ENCODE measurements at regions not wholly inside any gene's neighbourhood (a gene's known extent, or its start where the extent isn't known, plus 50 kb on each side); places are given as distances from the start of the nearest gene placed in this dataset.

DNA sequence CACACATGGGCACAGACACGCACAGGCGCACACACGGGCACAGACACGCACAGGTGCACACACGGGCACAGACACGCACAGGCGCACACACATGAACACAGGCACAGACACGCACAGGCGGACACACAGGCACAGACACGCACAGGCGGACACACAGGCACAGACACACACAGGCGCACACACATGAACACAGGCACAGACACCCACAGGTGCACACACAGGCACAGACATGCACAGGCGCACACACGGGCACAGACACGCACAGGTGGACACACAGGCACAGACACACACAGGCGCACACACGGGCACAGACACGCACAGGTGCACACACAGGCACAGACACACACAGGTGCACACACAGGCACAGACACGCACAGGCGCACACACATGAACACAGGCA is 312.8 kb upstream of the IRX1 start:
- Histone ChIP-seq H2AFZ (ENCODE audit: low read depth, low read length) (no peak overlapping the region), H3K4me1 (ENCODE audit: insufficient read depth, low read length) (peaks cover 7% of the 10 kb centered on the region), H3K4me2 (ENCODE audit: insufficient read depth, low read length) (no peak overlapping the region), H3K9me3 (ENCODE audit: insufficient read depth, low read length, severe bottlenecking) (no peaks in the 10 kb centered on the region), H3K27me3 (ENCODE audit: insufficient read depth, low read length, poor library complexity) (no peaks in the 10 kb centered on the region), H3K9ac (ENCODE audit: low read depth, low read length) (no peak overlapping the region), H3K4me3 (ENCODE audit: low read depth in 1 of 2, low read length in 2 of 2) (no peak overlapping the region), H3K36me3 (ENCODE audit: insufficient read depth, low read length) (no peaks in the 10 kb centered on the region), H4K20me1 (ENCODE audit: insufficient read depth, low read length) (no peaks in the 10 kb centered on the region), H3K79me2 (ENCODE audit: insufficient read depth, low read length) (no peaks in the 10 kb centered on the region), H3K27ac (ENCODE audit: low read length) (no peak overlapping the region)
- no peak for TF ChIP-seq EZH2 (IDR thresholded peaks at IDR 0.05; ENCODE audit: borderline replicate concordance, low read depth, low read length, severe bottlenecking)
- TF ChIP-seq, protein P1, sequence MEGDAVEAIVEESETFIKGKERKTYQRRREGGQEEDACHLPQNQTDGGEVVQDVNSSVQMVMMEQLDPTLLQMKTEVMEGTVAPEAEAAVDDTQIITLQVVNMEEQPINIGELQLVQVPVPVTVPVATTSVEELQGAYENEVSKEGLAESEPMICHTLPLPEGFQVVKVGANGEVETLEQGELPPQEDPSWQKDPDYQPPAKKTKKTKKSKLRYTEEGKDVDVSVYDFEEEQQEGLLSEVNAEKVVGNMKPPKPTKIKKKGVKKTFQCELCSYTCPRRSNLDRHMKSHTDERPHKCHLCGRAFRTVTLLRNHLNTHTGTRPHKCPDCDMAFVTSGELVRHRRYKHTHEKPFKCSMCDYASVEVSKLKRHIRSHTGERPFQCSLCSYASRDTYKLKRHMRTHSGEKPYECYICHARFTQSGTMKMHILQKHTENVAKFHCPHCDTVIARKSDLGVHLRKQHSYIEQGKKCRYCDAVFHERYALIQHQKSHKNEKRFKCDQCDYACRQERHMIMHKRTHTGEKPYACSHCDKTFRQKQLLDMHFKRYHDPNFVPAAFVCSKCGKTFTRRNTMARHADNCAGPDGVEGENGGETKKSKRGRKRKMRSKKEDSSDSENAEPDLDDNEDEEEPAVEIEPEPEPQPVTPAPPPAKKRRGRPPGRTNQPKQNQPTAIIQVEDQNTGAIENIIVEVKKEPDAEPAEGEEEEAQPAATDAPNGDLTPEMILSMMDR (IDR thresholded peaks at IDR 0.05; ENCODE audit: borderline replicate concordance, extremely low read depth, low read length, poor library complexity, severe bottlenecking) = no peak
- ATAC-seq (ENCODE audit: insufficient read depth, low read depth) (no peak), DNase-seq (no peak)

DNA sequence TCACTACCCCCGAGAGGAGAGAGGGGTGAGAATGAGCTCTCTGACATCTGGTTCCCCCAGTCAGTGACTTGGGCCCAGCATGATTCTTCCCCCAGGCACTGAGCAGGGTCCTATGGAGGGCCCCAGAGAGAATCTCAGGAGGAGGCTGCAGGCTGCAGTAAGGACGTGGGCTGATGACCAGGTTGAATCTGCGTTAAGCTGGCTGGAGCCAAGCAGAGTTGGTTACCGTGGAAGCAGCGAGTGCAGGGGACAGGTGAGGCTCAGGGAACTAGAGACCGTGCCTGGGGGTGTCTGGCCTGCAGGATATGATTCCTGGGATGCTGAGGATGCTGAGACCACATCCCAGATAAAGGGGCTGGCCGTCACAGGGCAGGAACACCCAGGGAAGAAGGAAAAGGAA is 314.3 kb upstream of the IRX1 start:
- no peaks in the 10 kb centered on the region for H3K27me3 ChIP-seq (ENCODE audit: insufficient read depth, low read length, poor library complexity)
- H3K4me1 ChIP-seq (ENCODE audit: insufficient read depth, low read length) = peaks cover 22% of the 10 kb centered on the region
- no peaks in the 10 kb centered on the region for H3K9me3 ChIP-seq (ENCODE audit: insufficient read depth, low read length, severe bottlenecking)
- no peak overlapping the region for H3K4me3 ChIP-seq (ENCODE audit: low read depth in 1 of 2, low read length in 2 of 2)
- no peaks in the 10 kb centered on the region for H4K20me1 ChIP-seq (ENCODE audit: insufficient read depth, low read length)
- no peaks in the 10 kb centered on the region for H3K79me2 ChIP-seq (ENCODE audit: insufficient read depth, low read length)
- DNase-seq (no peak), ATAC-seq (ENCODE audit: insufficient read depth, low read depth) (no peak)
- H3K9ac ChIP-seq (ENCODE audit: low read depth, low read length) = no peak overlapping the region
- H3K4me2 ChIP-seq (ENCODE audit: insufficient read depth, low read length) = no peak overlapping the region
- H3K27ac ChIP-seq (ENCODE audit: low read length) = no peak overlapping the region
- no peaks in the 10 kb centered on the region for H3K36me3 ChIP-seq (ENCODE audit: insufficient read depth, low read length)
- TF ChIP-seq, protein P1 (IDR thresholded peaks at IDR 0.05; ENCODE audit: borderline replicate concordance, extremely low read depth, low read length, poor library complexity, severe bottlenecking) = no peak
- TF ChIP-seq EZH2 (IDR thresholded peaks at IDR 0.05; ENCODE audit: borderline replicate concordance, low read depth, low read length, severe bottlenecking) = no peak
- no peak overlapping the region for H2AFZ ChIP-seq (ENCODE audit: low read depth, low read length)

DNA sequence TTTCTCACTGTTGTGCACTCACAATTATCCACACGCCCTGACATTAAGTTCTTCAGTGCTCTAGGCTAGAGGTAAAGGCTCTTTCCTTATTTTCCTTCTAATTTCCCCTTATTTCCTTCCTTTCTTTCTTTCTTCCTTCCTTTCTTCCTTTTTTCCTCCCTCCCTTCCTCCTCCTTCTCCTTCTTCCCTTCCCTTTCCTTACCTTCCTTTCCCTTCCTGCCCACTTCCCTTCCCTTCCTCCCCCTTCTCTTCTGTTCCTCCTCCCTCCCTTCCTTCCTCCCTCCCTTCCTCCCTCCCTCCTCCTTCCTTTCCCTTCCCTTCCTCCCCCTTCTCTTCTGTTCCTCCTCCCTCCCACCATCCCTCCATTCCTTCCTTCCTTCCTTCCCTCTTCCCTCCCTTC is 317.0 kb upstream of the IRX1 start:
- no peaks in the 10 kb centered on the region for H4K20me1 ChIP-seq (ENCODE audit: insufficient read depth, low read length)
- H3K9me3 ChIP-seq (ENCODE audit: insufficient read depth, low read length, severe bottlenecking) = no peaks in the 10 kb centered on the region
- no peak for TF ChIP-seq EZH2 (IDR thresholded peaks at IDR 0.05; ENCODE audit: borderline replicate concordance, low read depth, low read length, severe bottlenecking)
- TF ChIP-seq, protein P1 (IDR thresholded peaks at IDR 0.05; ENCODE audit: borderline replicate concordance, extremely low read depth, low read length, poor library complexity, severe bottlenecking) = no peak
- no peak overlapping the region for H3K9ac ChIP-seq (ENCODE audit: low read depth, low read length)
- H3K36me3 ChIP-seq (ENCODE audit: insufficient read depth, low read length) = no peaks in the 10 kb centered on the region
- DNase-seq (no peak), ATAC-seq (ENCODE audit: insufficient read depth, low read depth) (no peak)
- no peak overlapping the region for H3K4me2 ChIP-seq (ENCODE audit: insufficient read depth, low read length)
- no peak overlapping the region for H3K4me3 ChIP-seq (ENCODE audit: low read depth in 1 of 2, low read length in 2 of 2)
- H3K4me1 ChIP-seq (ENCODE audit: insufficient read depth, low read length) = peaks cover 24% of the 10 kb centered on the region
- H2AFZ ChIP-seq (ENCODE audit: low read depth, low read length) = no peak overlapping the region
- no peak overlapping the region for H3K27ac ChIP-seq (ENCODE audit: low read length)
- H3K79me2 ChIP-seq (ENCODE audit: insufficient read depth, low read length) = no peaks in the 10 kb centered on the region
- H3K27me3 ChIP-seq (ENCODE audit: insufficient read depth, low read length, poor library complexity) = no peaks in the 10 kb centered on the region

Measured in DND-41 (cell line).